G401 (cell line): ENCODE measurements at regions not wholly inside any gene's neighbourhood (a gene's known extent, or its start where the extent isn't known, plus 50 kb on each side); places are given as distances from the start of the nearest gene placed in this dataset.
"Not testable (repeated sequence)": the region's sequence is repeated elsewhere in the genome, so short reads cannot be mapped to it uniquely, and the experiment has no call there.

Source experiments
- DNase-seq: peaks from one replicate; pipeline ENCODE4 v3.0.0-alpha.2; 2015; ENCODE audit warnings: low spot score
- in situ Hi-C: cut with HindIII; loops from 2 replicates; pipeline ENCODE4 v1.10.0; 2016; ENCODE audit warnings: low sequenced_read_pairs, mixed read lengths

DNA sequence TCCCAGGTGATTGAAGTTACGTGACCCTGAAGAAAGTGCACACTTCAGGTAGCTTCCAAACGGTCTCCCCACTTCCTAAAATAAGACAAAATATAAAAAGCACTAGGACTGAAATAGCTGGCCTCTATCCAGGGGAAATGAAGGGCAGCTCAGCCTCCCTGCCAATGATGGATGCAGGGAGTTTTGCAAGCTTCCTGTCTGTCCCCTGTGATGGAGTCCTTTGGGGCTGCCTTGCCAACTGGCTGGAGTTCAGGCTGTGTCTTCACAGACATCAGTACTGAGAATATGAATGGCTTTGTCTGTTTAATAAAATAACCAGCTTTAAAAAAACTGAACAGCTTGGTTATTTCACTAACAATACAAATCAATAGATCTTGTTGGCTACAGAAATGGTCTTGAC is 101.4 kb upstream of the GPR12 start:
- no peak for DNase-seq
- in situ Hi-C loops = no loop called here

GRCh38 chr13:26855921-26856320 is 95.3 kb upstream of the GPR12 start:
- in situ Hi-C loops = no loop called here
- no peak for DNase-seq

GRCh38 chr13:26855071-26855470 is 94.5 kb upstream of the GPR12 start:
- in situ Hi-C loops = no loop called here
- no peak for DNase-seq

- no peak for DNase-seq
- in situ Hi-C loops = no loop called here
These were observed 92.7 kb upstream of the GPR12 start for GRCh38 chr13:26853323-26853722.

- in situ Hi-C loops = no loop called here
- no peak for DNase-seq
These were observed 86.7 kb upstream of the GPR12 start for GRCh38 chr13:26847281-26847680.

DNA sequence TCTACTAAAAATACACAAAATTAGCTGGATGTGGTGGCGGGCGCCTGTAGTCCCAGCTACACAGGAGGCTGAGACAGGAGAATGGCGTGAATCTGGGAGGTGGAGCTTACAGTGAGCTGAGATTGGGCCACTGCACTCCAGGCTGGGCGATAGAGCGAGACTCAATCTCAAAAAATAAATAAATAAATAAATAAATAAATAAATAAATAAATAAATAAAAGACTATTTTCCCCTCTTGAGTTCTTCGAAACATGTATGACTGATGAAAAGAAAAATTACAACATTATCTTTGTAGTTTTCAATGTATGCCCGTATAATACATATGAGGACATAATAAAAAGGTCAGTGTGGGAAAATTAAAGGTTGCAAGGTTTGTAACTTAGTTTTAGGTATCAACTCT is 84.5 kb upstream of the GPR12 start:
- in situ Hi-C loops, DNase-seq: not testable (repeated sequence)

DNA sequence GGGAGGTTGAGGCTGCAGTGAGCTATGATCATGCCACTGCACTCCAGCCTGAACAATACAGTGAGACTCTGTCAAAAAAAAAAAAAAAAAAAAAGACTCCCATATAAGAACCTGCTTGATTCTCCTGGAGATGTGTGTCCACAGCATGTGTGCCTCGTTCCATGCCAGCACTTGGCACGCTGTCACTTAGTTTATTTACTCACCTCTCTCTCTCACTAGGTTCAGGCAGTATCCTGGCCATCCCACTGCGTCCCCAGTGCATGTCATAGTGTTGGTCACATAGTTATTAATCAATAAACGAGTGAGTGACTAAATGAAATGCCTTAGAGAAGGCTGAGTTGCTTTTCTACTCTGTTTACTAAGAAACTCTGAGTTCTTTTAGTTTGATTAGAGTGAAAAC is 79.1 kb upstream of the GPR12 start:
- DNase-seq = peak; percentile 50
- in situ Hi-C loops = no loop called here

DNA sequence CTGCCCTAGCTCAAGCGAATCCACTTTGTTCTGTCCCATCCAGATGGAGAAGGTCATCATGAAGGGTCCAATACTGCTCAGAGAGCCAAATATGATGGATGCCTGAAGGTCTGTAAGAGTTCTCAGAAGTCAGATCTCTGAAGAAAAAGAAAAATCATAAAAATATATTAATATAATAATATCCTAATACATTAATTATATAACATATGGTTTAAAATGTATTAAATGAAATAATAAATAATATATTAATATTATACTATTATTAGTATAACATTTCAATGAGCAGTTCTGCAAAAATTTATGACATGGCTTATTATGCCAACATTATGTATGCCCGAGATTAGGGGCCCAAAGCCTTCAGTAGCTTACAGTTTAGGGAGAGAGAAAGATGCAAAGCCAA is 78.2 kb upstream of the GPR12 start:
- DNase-seq = no peak
- in situ Hi-C loops = no loop called here

- no peak for DNase-seq
- in situ Hi-C loops = no loop called here
These were observed 77.4 kb upstream of the GPR12 start for GRCh38 chr13:26837997-26838396.

DNA sequence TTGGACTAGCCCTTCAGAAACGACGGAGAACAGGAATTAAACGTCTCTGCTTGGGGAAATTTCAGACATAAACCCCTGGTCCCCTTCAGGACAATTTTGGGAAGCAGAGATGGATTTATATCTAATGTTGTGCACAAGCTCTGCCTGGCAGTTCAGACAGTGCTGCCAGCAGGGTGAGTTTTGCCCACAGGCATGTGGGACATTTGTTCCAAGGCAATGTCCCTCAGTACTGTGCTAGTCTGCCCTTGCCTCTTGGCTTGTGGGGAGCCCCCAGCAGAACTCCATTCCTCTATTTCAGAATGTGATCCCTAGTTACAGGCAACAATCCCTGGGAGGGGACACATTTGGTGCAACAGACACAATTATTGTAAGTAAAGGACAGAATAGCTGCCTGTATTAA is 76.5 kb upstream of the GPR12 start:
- in situ Hi-C loops = no loop called here
- no peak for DNase-seq

DNA sequence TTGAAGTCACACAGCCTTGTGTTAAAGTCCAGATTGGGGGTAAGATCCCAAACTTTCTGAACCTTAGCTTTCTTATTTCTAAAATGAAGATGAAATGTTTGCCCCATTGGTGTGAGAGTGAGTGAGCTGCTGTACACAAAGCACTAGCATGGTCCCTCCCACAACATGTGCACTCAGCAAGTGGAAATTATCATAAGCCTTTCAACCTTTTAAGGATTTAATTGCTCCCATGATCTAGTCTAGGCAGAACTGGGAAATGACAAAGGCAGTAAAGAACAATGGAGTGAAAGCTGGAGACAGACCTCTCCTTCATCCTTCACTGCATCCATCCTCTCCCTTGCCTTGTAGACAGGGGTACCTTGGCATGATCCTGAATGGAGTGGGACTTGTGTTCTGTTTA is 76.0 kb upstream of the GPR12 start:
- in situ Hi-C loops = no loop called here
- no peak for DNase-seq

GRCh38 chr13:26834646-26835045 is 74.1 kb upstream of the GPR12 start:
- no peak for DNase-seq
- in situ Hi-C loops = no loop called here

GRCh38 chr13:26831336-26831908 is 70.8 kb upstream of the GPR12 start:
- DNase-seq = no peak
- in situ Hi-C loops = no loop called here

DNA sequence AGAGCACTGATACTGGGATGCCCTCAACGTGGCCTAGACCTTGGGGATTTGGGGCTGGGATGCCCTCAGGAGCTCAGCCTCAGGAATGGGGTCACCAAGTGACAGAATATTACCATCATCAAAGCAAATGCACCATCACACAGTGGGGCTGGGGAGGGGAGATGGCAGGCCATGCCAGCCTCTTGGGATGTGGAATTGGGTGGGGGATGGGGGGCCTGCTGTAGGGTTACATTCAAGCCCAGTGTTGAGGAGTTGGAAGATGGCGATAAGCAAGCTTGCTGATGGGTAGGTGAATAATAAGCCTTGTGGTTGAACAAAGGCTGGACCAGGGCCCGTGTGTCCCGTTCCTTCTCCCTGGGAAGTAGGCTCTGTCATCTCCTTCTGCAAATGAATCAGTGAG is 69.1 kb upstream of the GPR12 start:
- no peak for DNase-seq
- in situ Hi-C loops = no loop called here

DNA sequence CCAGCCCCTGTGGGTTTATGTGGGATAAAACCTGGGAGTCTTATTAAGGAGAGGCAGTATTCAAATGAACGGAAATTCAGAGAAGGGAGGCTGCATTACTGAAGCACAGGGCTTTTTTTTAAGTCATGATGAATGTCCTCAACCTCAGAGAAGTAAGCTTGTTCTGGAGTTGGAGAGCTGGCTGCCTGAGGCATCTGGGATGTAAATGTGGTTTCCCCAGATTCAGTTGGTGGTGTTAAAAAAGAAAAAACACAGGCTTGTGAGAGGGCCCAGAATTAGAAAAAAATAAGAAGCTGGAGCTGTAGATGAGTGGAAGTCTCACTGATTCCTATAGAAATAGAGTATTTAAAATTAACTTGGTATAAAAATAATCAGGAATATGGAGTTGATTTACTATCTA is 64.0 kb upstream of the GPR12 start:
- no peak for DNase-seq
- in situ Hi-C loops = no loop called here

DNA sequence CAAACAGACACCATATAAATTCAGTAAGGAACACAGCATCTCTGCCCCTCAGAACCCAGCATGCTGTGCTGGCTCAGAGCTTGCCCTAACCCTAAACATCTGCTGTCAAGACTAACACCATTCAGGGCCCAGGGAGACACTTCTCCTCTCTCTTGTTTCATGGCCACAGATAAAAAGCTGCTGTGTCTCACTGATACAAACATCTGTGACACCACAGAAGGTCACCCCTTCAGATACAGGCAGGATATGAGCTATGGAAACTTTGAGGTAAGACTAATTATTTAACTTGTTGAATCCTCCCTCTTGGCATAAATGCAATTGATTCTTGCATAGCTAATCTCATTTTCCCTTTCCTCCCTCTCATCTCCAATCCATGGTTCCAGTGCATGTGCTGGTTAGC is 61.6 kb upstream of the GPR12 start:
- in situ Hi-C loops = no loop called here
- no peak for DNase-seq

- DNase-seq = no peak
- in situ Hi-C loops = no loop called here
These were observed 61.1 kb upstream of the GPR12 start for GRCh38 chr13:26821672-26822071.

- in situ Hi-C loops = no loop called here
- no peak for DNase-seq
These were observed 60.3 kb upstream of the GPR12 start for GRCh38 chr13:26820871-26821270.

GRCh38 chr13:26819046-26819445 is 58.5 kb upstream of the GPR12 start:
- in situ Hi-C loops = no loop called here
- no peak for DNase-seq

GRCh38 chr13:26816881-26817280 is 56.3 kb upstream of the GPR12 start:
- in situ Hi-C loops = no loop called here
- no peak for DNase-seq

GRCh38 chr13:26813980-26814348 is 53.4 kb upstream of the GPR12 start:
- in situ Hi-C loops = no loop called here
- no peak for DNase-seq
